HepG2 (cell line): ENCODE measurements at regions not wholly inside any gene's neighbourhood (a gene's known extent, or its start where the extent isn't known, plus 50 kb on each side); places are given as distances from the start of the nearest gene placed in this dataset.

Source experiments
- TF ChIP-seq, protein P1 (sequence below), 2 experiments: sonication (generic) in 1 of 2; formaldehyde crosslinking in 1 of 2; IDR thresholded peaks; 2 replicates each; pipeline versions ENCODE4 v1.4.0 to v1.6.1; 2016 to 2020; ENCODE audit warnings: borderline replicate concordance in 1 of 2, low read depth in 1 of 2, mild to moderate bottlenecking in 1 of 2, missing genetic modification reagents in 1 of 2
- TF ChIP-seq, protein P2 (sequence below): sonication (generic); formaldehyde crosslinking; IDR thresholded peaks from 2 replicates; pipeline ENCODE4 v1.4.0; 2020; ENCODE audit warnings: missing genetic modification reagents
- TF ChIP-seq, protein P3 (sequence below): sonication (generic); formaldehyde crosslinking; IDR thresholded peaks from 2 replicates; pipeline ENCODE4 v1.4.0; 2020; ENCODE audit warnings: mild to moderate bottlenecking, missing genetic modification reagents
- TF ChIP-seq, protein P4 (sequence below): sonication (generic); formaldehyde crosslinking; IDR thresholded peaks from 2 replicates; pipeline ENCODE4 v1.8.0; 2022; ENCODE audit warnings: low read depth, missing genetic modification reagents

DNA sequence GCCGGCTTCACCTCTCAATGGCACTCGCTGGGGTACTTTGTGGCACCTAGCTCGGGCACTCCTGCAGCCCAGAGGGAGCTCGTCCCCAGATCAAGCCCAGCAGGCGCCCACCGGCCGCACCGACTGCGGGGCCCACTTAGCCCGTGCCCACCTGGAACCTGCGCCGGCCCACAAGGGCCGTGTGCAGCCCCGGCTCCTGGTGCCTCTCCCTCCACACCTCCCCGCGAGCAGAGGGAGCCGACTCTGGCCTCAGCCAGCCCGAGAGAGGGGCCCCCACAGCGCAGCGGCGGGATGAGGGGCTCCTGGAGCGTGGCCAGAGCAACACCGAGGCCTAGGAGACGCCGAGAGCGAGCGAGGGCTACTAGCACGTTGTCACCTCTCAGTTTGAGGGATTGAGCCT is 82.1 kb upstream of the SHISA3 start (continued):
- TF ChIP-seq, protein P1, sequence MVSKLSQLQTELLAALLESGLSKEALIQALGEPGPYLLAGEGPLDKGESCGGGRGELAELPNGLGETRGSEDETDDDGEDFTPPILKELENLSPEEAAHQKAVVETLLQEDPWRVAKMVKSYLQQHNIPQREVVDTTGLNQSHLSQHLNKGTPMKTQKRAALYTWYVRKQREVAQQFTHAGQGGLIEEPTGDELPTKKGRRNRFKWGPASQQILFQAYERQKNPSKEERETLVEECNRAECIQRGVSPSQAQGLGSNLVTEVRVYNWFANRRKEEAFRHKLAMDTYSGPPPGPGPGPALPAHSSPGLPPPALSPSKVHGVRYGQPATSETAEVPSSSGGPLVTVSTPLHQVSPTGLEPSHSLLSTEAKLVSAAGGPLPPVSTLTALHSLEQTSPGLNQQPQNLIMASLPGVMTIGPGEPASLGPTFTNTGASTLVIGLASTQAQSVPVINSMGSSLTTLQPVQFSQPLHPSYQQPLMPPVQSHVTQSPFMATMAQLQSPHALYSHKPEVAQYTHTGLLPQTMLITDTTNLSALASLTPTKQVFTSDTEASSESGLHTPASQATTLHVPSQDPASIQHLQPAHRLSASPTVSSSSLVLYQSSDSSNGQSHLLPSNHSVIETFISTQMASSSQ (IDR thresholded peaks at IDR 0.05; ENCODE audit: low read depth) = no peak
- TF ChIP-seq, protein P1 (CRISPR knock-in tag; IDR thresholded peaks at IDR 0.05; ENCODE audit: borderline replicate concordance) = no peak
- TF ChIP-seq, protein P2, sequence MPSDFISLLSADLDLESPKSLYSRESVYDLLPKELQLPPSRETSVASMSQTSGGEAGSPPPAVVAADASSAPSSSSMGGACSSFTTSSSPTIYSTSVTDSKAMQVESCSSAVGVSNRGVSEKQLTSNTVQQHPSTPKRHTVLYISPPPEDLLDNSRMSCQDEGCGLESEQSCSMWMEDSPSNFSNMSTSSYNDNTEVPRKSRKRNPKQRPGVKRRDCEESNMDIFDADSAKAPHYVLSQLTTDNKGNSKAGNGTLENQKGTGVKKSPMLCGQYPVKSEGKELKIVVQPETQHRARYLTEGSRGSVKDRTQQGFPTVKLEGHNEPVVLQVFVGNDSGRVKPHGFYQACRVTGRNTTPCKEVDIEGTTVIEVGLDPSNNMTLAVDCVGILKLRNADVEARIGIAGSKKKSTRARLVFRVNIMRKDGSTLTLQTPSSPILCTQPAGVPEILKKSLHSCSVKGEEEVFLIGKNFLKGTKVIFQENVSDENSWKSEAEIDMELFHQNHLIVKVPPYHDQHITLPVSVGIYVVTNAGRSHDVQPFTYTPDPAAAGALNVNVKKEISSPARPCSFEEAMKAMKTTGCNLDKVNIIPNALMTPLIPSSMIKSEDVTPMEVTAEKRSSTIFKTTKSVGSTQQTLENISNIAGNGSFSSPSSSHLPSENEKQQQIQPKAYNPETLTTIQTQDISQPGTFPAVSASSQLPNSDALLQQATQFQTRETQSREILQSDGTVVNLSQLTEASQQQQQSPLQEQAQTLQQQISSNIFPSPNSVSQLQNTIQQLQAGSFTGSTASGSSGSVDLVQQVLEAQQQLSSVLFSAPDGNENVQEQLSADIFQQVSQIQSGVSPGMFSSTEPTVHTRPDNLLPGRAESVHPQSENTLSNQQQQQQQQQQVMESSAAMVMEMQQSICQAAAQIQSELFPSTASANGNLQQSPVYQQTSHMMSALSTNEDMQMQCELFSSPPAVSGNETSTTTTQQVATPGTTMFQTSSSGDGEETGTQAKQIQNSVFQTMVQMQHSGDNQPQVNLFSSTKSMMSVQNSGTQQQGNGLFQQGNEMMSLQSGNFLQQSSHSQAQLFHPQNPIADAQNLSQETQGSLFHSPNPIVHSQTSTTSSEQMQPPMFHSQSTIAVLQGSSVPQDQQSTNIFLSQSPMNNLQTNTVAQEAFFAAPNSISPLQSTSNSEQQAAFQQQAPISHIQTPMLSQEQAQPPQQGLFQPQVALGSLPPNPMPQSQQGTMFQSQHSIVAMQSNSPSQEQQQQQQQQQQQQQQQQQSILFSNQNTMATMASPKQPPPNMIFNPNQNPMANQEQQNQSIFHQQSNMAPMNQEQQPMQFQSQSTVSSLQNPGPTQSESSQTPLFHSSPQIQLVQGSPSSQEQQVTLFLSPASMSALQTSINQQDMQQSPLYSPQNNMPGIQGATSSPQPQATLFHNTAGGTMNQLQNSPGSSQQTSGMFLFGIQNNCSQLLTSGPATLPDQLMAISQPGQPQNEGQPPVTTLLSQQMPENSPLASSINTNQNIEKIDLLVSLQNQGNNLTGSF = no peak
- TF ChIP-seq, protein P3, sequence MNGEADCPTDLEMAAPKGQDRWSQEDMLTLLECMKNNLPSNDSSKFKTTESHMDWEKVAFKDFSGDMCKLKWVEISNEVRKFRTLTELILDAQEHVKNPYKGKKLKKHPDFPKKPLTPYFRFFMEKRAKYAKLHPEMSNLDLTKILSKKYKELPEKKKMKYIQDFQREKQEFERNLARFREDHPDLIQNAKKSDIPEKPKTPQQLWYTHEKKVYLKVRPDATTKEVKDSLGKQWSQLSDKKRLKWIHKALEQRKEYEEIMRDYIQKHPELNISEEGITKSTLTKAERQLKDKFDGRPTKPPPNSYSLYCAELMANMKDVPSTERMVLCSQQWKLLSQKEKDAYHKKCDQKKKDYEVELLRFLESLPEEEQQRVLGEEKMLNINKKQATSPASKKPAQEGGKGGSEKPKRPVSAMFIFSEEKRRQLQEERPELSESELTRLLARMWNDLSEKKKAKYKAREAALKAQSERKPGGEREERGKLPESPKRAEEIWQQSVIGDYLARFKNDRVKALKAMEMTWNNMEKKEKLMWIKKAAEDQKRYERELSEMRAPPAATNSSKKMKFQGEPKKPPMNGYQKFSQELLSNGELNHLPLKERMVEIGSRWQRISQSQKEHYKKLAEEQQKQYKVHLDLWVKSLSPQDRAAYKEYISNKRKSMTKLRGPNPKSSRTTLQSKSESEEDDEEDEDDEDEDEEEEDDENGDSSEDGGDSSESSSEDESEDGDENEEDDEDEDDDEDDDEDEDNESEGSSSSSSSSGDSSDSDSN = no peak
- TF ChIP-seq, protein P4, sequence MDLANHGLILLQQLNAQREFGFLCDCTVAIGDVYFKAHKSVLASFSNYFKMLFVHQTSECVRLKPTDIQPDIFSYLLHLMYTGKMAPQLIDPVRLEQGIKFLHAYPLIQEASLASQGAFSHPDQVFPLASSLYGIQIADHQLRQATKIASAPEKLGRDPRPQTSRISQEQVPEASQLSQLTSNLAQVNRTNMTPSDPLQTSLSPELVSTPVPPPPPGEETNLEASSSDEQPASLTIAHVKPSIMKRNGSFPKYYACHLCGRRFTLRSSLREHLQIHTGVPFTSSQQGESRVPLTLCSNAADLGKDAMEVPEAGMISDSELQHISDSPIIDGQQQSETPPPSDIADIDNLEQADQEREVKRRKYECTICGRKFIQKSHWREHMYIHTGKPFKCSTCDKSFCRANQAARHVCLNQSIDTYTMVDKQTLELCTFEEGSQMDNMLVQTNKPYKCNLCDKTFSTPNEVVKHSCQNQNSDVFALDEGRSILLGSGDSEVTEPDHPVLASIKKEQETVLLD (CRISPR knock-in tag) = no peak
